ENCODE measurements at regions not wholly inside any gene's neighbourhood (a gene's known extent, or its start where the extent isn't known, plus 50 kb on each side); places are given as distances from the start of the nearest gene placed in this dataset.

- no peak for TF ChIP-seq CTCF (IDR thresholded peaks at IDR 0.05; ENCODE audit: control insufficient read depth, extremely low read depth, insufficient read depth)
- DNase-seq (ENCODE audit: low read depth) = no peak
- no peak overlapping the region for H3K4me3 ChIP-seq (ENCODE audit: low read depth, low read length)
Observed at GRCh38 chr6:66134021-66134420, 427.0 kb upstream of the EYS start.

DNA sequence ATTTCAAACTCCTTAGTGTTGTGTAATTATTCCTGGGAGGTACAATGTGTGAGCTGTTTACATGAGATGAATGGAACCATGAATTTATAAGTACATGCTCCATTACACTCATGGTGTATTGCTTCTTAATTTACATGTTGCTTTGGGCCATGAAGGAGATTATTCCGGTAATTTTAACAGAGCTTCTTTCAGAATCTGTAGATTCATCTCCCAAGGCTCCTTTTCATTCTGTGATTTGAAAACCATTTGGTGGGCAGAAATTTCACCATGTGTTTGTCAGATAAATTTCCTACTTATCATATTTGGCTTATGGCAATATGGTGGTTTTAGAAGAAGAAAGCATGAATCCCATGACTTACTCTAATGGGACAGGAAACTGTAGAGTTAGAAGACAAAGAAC, 421.6 kb upstream of the EYS start:
- DNase-seq (ENCODE audit: low read depth) = no peak
- no peak for TF ChIP-seq CTCF (IDR thresholded peaks at IDR 0.05; ENCODE audit: control insufficient read depth, extremely low read depth, insufficient read depth)
- H3K4me3 ChIP-seq (ENCODE audit: low read depth, low read length) = no peak overlapping the region

DNA sequence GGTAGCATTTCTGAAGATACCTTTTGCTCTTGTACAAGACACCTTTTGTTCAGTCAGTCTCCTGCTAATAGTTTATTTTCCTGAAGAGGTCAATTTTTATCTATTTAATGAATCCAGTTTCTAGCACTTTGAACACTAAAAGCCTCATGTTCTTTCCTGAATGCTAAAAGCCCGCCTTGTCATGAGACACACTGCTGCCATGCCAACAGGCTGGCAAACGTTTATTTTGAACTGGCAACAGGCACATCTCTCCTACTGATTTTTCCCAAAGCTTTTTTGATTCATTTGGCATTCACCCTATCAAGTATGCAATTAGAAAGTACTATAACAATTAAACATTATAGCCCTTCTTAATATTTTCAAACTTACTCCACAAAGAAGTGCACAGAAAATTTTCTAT, 421.2 kb upstream of the EYS start:
- H3K4me3 ChIP-seq (ENCODE audit: low read depth, low read length) = no peak overlapping the region
- no peak for DNase-seq (ENCODE audit: low read depth)
- no peak for TF ChIP-seq CTCF (IDR thresholded peaks at IDR 0.05; ENCODE audit: control insufficient read depth, extremely low read depth, insufficient read depth)

GRCh38 chr6:66127061-66127460, 420.0 kb upstream of the EYS start:
- TF ChIP-seq CTCF (IDR thresholded peaks at IDR 0.05; ENCODE audit: control insufficient read depth, extremely low read depth, insufficient read depth) = no peak
- no peak overlapping the region for H3K4me3 ChIP-seq (ENCODE audit: low read depth, low read length)
- no peak for DNase-seq (ENCODE audit: low read depth)

DNA sequence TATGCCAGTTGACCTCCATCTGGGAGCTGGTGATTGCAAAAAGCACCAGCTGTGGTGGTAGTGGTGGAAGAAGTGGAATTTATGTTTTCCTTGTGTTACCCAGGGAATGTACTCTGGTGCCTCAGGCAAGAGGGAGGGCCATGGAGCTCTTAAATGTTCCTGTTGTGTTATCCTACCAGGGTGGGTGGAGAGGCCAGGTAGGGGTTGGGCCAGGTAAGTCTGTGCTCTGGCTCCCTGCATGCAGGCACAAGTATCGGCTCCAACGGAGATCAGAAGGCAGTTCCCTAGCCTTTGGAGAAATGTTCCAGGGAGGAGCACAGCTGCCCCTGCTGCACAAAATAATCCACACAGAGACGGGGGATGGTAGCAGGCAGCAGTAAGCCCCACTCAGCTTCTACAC, 419.3 kb upstream of the EYS start:
- no peak for TF ChIP-seq CTCF (IDR thresholded peaks at IDR 0.05; ENCODE audit: control insufficient read depth, extremely low read depth, insufficient read depth)
- DNase-seq (ENCODE audit: low read depth) = no peak
- H3K4me3 ChIP-seq (ENCODE audit: low read depth, low read length) = no peak overlapping the region

GRCh38 chr6:66103954-66104353, 396.9 kb upstream of the EYS start:
- DNase-seq (ENCODE audit: low read depth) = no peak
- H3K4me3 ChIP-seq (ENCODE audit: low read depth, low read length) = no peak overlapping the region
- no peak for TF ChIP-seq CTCF (IDR thresholded peaks at IDR 0.05; ENCODE audit: control insufficient read depth, extremely low read depth, insufficient read depth)

- no peak for TF ChIP-seq CTCF (IDR thresholded peaks at IDR 0.05; ENCODE audit: control insufficient read depth, extremely low read depth, insufficient read depth)
- no peak for DNase-seq (ENCODE audit: low read depth)
- no peak overlapping the region for H3K4me3 ChIP-seq (ENCODE audit: low read depth, low read length)
Observed at GRCh38 chr6:66103354-66103753, 396.3 kb upstream of the EYS start.

Measured in LNCaP clone FGC (cell line).